ENCODE measurements at regions not wholly inside any gene's neighbourhood (a gene's known extent, or its start where the extent isn't known, plus 50 kb on each side); places are given as distances from the start of the nearest gene placed in this dataset.

DNA sequence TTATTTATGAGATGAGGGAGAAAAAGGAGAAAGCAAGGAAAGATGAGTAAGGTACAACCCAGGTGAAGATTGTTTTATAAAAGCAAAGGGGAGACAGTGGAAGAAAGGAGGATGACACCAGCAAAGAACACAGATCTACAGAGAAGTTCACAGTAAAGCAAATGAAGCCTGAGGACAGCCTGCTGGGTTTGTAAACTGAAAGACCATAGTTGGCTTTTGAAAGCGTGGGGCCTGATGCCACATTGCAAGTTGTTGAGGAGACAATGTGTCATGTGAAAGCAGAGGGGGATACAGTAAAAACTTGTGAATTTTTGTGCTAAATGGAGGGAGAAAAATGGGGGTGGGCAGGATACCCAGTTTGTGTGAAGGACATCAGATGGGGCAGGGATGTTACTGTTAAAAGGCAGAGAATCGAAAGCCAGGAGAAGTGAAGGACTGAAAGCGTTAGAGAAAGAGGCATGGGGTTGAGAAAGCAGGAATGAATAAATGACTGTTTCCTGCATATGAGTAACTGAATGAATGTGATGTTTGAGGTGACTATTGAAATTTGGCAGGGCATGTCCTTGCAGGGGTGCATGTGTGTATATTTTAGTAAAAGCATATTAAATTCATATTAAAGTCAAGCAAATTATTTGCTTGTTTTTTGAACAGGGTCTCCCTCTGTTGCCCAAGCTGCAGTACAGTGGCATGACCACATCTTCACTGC is 69.6 kb downstream of the SPRY1 start:
- ATAC-seq (ENCODE audit: low FRiP score in 2 of 2), result no peak
- no peaks in the 10 kb centered on the region for H3K27me3 ChIP-seq
- no peak for TF ChIP-seq POLR2A (IDR thresholded peaks at IDR 0.05)
- TF ChIP-seq EP300 (IDR thresholded peaks at IDR 0.05), result no peak
- TF ChIP-seq POLR2AphosphoS5 (IDR thresholded peaks at IDR 0.05), result no peak
- TF ChIP-seq, protein P1, sequence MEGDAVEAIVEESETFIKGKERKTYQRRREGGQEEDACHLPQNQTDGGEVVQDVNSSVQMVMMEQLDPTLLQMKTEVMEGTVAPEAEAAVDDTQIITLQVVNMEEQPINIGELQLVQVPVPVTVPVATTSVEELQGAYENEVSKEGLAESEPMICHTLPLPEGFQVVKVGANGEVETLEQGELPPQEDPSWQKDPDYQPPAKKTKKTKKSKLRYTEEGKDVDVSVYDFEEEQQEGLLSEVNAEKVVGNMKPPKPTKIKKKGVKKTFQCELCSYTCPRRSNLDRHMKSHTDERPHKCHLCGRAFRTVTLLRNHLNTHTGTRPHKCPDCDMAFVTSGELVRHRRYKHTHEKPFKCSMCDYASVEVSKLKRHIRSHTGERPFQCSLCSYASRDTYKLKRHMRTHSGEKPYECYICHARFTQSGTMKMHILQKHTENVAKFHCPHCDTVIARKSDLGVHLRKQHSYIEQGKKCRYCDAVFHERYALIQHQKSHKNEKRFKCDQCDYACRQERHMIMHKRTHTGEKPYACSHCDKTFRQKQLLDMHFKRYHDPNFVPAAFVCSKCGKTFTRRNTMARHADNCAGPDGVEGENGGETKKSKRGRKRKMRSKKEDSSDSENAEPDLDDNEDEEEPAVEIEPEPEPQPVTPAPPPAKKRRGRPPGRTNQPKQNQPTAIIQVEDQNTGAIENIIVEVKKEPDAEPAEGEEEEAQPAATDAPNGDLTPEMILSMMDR (IDR thresholded peaks at IDR 0.05), result no peak
- H3K4me3 ChIP-seq, result no peak overlapping the region
- H3K36me3 ChIP-seq, result no peaks in the 10 kb centered on the region
- WGBS, 2 donors, result 63% methylated on average over 3 of the region's 3 CpGs
- no peaks in the 10 kb centered on the region for H3K9me3 ChIP-seq
- no peak overlapping the region for H3K27ac ChIP-seq
- DNase-seq, result no peak
- H3K4me1 ChIP-seq, result no peaks in the 10 kb centered on the region

DNA sequence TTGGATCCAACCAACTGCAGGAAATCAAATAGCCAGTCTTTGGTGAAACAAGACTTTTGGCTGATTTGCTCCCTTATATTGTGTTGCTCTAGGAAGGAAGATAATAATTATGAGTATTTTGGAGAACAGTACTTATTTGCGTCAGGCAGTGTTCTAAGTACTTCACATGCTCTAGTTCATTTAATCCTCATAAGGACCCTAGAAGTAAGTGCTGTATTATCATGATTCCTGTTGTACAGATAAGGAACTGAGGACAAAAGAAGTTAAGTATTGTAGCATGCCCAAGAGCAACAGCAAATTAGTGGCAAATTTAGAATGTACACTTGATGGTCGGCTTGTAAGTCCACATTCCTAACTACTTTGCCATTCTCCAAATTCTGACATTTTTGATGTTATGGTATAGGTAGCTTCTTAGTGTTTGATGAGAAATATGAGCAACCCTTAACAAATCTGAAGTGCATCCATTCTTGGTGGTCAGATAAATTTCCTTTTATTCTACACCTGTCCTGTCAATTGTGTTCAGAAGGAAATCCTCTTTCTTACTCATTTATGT is 72.0 kb downstream of the SPRY1 start:
- Histone ChIP-seq H3K27ac (no peak overlapping the region), H3K4me3 (no peak overlapping the region), H3K36me3 (no peaks in the 10 kb centered on the region), H3K9me3 (no peaks in the 10 kb centered on the region), H3K4me1 (no peaks in the 10 kb centered on the region), H3K27me3 (no peaks in the 10 kb centered on the region)
- 41 to 44% methylated on average over 2 of the region's 2 CpGs for WGBS, 2 donors
- DNase-seq (no peak), ATAC-seq (ENCODE audit: low FRiP score in 2 of 2) (no peak)
- TF ChIP-seq, protein P1 (IDR thresholded peaks at IDR 0.05), result no peak
- TF ChIP-seq EP300 (IDR thresholded peaks at IDR 0.05) (no peak), POLR2A (IDR thresholded peaks at IDR 0.05) (no peak), POLR2AphosphoS5 (IDR thresholded peaks at IDR 0.05) (no peak)

DNA sequence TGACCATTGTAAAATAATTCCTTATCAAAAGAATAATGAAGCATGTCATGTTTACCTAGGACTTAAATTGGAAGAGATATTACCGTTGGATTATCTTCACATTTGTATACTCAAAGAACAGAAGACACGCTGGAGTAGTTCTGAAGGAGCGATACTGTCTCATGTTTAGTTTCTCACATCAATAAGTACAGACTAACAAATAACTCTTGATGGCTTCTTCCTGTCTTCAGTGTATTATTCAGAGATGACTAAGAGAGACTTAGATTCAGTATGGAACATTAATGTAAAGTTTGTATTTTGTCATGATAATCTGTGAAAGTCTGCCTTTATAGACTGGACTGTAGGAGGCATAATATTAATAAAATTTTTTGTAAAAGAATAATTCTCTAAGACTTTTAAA is 72.7 kb downstream of the SPRY1 start:
- H3K27ac ChIP-seq, result no peak overlapping the region
- H3K4me3 ChIP-seq, result no peak overlapping the region
- ATAC-seq (ENCODE audit: low FRiP score in 2 of 2) (no peak), DNase-seq (no peak)
- WGBS, 2 donors, result 64 to 69% methylated on average over 3 of the region's 3 CpGs
- H3K27me3 ChIP-seq, result no peaks in the 10 kb centered on the region
- no peaks in the 10 kb centered on the region for H3K9me3 ChIP-seq
- no peaks in the 10 kb centered on the region for H3K36me3 ChIP-seq
- no peak for TF ChIP-seq POLR2A (IDR thresholded peaks at IDR 0.05)
- H3K4me1 ChIP-seq, result no peaks in the 10 kb centered on the region

DNA sequence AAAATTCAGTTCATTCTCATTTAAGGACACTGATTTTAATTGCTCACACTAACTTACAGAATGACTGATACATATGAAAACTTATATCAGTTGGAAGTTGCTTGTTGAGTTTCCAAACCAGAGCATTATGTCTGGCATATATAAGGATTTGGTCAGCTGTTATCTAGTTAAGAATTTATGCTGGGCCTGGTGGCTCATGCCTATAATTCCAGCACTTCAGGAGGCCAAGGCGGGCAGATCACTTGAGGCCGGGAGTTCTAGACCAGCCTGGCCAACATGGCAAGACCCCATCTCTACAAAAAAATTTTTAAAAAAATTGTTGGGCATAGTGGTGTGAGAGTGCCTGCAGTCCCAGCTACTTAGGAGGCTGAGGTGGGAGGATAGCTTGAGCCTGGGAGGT is 73.1 kb downstream of the SPRY1 start:
- no peaks in the 10 kb centered on the region for H3K36me3 ChIP-seq
- TF ChIP-seq EP300 (IDR thresholded peaks at IDR 0.05), result no peak
- TF ChIP-seq, protein P1 (IDR thresholded peaks at IDR 0.05), result no peak
- no peak for TF ChIP-seq POLR2AphosphoS5 (IDR thresholded peaks at IDR 0.05)
- TF ChIP-seq POLR2A (IDR thresholded peaks at IDR 0.05), result no peak
- no peak overlapping the region for H3K27ac ChIP-seq
- no peaks in the 10 kb centered on the region for H3K27me3 ChIP-seq
- no peak for DNase-seq
- WGBS, 2 donors, result 93 to 100% methylated on average over 2 of the region's 2 CpGs
- H3K4me3 ChIP-seq, result no peak overlapping the region
- no peaks in the 10 kb centered on the region for H3K9me3 ChIP-seq
- H3K4me1 ChIP-seq, result no peaks in the 10 kb centered on the region
- ATAC-seq (ENCODE audit: low FRiP score in 2 of 2), result no peak

DNA sequence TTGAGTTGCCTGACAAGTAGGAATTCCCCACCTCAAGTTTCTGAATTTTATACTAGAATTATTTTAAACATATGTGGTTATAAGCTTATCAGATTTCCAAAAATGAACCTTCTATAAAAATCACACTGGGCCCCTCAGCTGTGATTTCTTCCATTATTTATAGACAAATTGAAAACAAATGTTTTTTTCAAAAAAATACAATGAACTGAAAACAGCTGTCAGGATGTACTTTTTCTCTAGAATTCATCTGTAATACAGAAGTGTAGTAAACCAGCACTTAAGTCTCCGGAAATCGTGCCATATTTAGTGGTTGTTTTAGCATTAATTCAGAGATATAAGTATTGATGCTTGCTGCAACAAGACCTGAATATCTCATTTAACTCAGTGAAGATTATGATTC is 74.0 kb downstream of the SPRY1 start:
- WGBS, 2 donors, result 96 to 97% methylated on average over 2 of the region's 2 CpGs
- DNase-seq (no peak), ATAC-seq (ENCODE audit: low FRiP score in 2 of 2) (no peak)
- Histone ChIP-seq H3K27ac (no peak overlapping the region), H3K36me3 (no peaks in the 10 kb centered on the region), H3K27me3 (no peaks in the 10 kb centered on the region), H3K4me1 (no peaks in the 10 kb centered on the region), H3K9me3 (no peaks in the 10 kb centered on the region), H3K4me3 (no peak overlapping the region)
- TF ChIP-seq EP300 (IDR thresholded peaks at IDR 0.05) (no peak), POLR2AphosphoS5 (IDR thresholded peaks at IDR 0.05) (no peak), POLR2A (IDR thresholded peaks at IDR 0.05) (no peak)
- TF ChIP-seq, protein P1 (IDR thresholded peaks at IDR 0.05), result no peak

Data from upper lobe of left lung (tissue), 6 donors.